ENCODE measurements at regions not wholly inside any gene's neighbourhood (a gene's known extent, or its start where the extent isn't known, plus 50 kb on each side); places are given as distances from the start of the nearest gene placed in this dataset.

DNA sequence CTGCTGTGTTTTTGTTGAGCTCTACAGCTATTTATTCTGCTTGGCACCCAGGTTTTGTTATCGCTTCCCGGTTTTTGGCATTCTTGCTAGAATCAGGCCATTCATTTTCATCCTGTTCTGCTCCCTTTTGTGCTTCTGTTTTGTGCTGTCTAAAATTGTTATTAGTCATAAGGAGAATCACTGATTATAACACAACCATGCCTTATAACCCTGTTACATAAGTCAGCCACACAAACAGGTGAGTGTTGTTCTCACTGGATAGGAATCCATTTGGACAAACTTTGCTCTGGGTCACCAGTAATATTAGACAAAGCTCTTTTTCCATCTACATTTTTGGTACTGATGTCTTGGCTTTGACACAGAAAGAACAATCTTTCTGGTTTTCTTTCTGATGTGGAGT, 622.8 kb downstream of the PSAT1 start:
- H3K27ac ChIP-seq = no peak overlapping the region
- TF ChIP-seq, protein P1, sequence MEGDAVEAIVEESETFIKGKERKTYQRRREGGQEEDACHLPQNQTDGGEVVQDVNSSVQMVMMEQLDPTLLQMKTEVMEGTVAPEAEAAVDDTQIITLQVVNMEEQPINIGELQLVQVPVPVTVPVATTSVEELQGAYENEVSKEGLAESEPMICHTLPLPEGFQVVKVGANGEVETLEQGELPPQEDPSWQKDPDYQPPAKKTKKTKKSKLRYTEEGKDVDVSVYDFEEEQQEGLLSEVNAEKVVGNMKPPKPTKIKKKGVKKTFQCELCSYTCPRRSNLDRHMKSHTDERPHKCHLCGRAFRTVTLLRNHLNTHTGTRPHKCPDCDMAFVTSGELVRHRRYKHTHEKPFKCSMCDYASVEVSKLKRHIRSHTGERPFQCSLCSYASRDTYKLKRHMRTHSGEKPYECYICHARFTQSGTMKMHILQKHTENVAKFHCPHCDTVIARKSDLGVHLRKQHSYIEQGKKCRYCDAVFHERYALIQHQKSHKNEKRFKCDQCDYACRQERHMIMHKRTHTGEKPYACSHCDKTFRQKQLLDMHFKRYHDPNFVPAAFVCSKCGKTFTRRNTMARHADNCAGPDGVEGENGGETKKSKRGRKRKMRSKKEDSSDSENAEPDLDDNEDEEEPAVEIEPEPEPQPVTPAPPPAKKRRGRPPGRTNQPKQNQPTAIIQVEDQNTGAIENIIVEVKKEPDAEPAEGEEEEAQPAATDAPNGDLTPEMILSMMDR (IDR thresholded peaks at IDR 0.05) = no peak
- TF ChIP-seq ZFX (IDR thresholded peaks at IDR 0.05; ENCODE audit: borderline replicate concordance) = no peak

DNA sequence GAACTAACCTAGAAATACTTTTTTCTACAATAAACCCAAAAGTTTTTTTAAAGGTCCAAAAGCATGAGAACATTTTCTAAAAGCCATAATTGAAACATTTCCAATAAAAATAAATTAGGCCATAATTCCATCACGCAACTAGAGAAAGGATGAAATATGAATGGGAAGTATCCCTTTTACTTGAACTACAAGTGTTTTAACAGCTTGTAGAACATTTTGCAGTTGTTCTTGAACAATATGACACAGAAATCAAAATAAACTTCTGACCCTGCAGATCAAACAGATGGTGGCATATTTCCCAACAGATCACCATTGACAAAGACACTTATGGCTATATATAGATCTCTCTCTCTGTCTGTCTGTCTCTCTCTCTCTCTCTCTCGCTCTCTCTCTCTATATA, 624.4 kb downstream of the PSAT1 start:
- no peak overlapping the region for H3K27ac ChIP-seq
- TF ChIP-seq ZFX (IDR thresholded peaks at IDR 0.05; ENCODE audit: borderline replicate concordance) = no peak
- TF ChIP-seq, protein P1 (IDR thresholded peaks at IDR 0.05) = no peak

DNA sequence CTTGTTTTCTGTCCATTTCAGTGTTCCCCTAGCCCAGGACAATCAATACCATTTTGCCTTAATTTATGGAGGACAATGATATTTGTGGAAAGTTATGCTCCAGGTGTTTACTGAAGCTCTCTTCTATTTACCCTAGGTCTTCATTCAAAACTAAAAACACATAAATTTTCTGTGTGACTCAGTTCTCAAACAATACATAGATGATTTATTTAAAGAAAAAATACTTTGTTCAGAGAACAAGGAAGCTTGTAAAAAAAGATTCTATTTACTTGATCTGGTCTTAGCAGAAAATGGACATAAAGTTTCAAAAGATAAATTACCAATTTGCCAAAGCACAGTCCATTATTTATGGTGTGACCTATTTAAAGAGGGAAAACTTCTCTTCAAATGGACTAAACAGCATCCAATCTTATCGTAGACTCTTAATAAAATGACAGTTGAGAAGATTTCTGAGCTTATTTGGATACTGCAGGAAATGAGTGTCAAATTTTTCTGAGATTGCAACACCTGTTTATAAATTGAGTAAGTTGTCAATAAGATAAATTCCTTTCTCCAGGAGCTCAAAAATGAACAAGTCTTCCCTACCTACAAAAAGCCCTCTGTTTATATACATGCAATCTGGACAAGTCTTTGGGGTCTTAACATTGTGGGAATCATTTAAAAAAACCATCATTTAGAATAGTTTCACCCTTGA, 627.2 kb downstream of the PSAT1 start:
- TF ChIP-seq, protein P1 (IDR thresholded peaks at IDR 0.05) = no peak
- TF ChIP-seq ZFX (IDR thresholded peaks at IDR 0.05; ENCODE audit: borderline replicate concordance) = no peak
- H3K27ac ChIP-seq = no peak overlapping the region

DNA sequence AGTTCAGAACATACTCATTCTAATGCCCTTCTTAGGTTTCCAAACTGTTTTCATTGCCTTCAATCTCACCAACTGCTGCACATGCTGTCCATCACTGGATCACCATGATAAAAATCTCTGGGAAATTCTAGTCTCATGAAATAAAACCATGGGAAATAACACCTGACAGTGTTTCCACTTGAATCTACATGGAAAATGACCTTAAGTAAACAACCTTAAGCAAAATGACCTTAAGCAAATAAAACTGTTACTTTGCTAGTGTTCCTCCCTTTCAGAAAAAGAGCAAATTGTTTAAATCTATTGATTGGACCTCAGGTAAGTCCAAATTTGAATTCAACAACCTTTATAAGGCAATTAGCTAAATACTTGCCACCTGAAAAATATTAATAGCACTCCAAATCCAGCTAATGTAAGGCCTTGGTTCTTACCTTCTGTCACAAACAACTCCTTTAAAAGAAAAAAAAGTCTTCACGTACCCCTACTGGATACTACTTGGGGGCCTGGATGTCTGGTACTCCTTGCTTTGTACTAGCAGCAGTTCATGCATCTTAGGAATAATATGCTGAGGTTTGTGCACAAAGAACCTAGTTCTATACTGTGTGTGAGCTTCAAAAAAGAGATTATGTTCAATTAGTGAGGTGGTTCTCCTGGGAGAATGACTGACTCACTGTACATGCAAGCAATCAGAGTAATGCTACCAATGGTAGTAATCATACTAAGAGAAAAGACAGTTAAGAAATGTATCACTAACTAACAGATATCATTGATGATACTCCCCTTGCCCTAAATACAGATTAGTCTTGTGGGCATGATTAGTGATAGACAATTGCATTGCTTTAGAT, 630.4 kb downstream of the PSAT1 start:
- H3K27ac ChIP-seq = no peak overlapping the region
- TF ChIP-seq ZFX (IDR thresholded peaks at IDR 0.05; ENCODE audit: borderline replicate concordance) = no peak
- TF ChIP-seq, protein P1 (IDR thresholded peaks at IDR 0.05) = no peak

DNA sequence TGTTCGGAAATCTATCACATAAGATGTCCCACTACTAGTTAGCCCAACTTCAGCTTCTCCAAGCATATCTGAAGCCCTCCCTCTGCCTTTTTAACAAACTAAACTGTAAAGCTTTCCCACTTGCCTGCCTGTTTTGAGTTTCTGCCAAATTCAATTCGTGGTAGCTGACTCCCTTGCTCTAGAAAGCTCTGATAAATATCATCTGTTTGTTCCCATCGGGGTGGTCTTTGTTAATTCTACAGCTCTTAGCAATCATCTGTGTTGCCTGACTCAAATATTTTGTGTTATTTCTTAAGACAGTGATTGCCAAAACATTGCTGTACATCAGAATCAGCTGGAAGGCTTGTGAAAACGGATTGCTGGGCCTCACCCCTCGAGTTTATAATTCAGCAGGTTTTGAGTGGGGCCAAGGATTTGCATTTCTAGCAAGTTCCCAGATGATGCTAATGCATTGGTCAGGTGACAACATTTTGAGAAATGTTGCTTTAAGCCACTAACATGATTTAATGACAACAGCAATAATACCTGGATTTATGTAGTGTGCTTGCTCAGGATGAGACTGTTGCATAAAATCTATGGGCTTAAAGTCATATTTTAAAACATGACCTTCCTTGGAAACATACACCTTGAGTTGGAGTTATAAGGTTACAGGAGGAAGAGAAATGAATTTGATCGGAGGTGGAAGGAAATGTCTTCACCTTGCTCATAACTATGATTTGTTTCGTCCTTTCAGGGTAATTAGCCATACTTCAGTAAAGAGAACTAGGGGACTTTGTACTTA, 631.9 kb downstream of the PSAT1 start:
- TF ChIP-seq, protein P1 (IDR thresholded peaks at IDR 0.05) = no peak
- TF ChIP-seq ZFX (IDR thresholded peaks at IDR 0.05; ENCODE audit: borderline replicate concordance) = no peak
- no peak overlapping the region for H3K27ac ChIP-seq

DNA sequence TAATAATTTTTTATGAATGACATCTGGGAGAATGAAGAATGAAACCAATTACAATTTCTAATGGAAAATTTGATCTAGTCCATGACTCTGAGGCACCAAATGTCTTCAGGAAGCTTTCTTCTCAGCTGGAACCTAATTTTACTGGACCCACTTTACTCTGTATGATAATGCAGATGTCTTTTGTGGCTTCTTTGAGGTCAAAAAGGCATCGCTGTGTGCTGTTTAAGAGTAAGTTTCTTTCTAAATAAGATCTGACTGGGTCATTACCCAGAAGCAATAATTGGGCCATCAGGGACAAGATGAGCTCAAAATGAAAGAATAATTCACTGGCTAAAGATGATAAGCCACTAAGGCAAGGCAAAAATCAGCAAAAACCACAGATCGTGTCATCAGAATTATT, 633.4 kb downstream of the PSAT1 start:
- TF ChIP-seq, protein P1 (IDR thresholded peaks at IDR 0.05) = no peak
- no peak for TF ChIP-seq ZFX (IDR thresholded peaks at IDR 0.05; ENCODE audit: borderline replicate concordance)
- H3K27ac ChIP-seq = no peak overlapping the region

All from 22Rv1 (cell line).